Left ventricle myocardium inferior (tissue), 1 donor: ENCODE measurements at regions not wholly inside any gene's neighbourhood (a gene's known extent, or its start where the extent isn't known, plus 50 kb on each side); places are given as distances from the start of the nearest gene placed in this dataset.

ENCODE experiments used
- DNase-seq: peaks from one replicate; pipeline ENCODE4 v3.0.0-alpha.2; 2020
- H3K27ac ChIP-seq: fragments of 200-600 bp; replicated peaks from 2 replicates; pipeline ENCODE4 v1.8.0; 2021
- H3K27me3 ChIP-seq: fragments of 200-600 bp; 2 replicates; pipeline ENCODE4 v1.8.0; 2021; ENCODE audit warnings: low read depth
- H3K36me3 ChIP-seq: fragments of 200-600 bp; 2 replicates; pipeline ENCODE4 v1.8.0; 2021
- H3K4me1 ChIP-seq: fragments of 200-600 bp; 2 replicates; pipeline ENCODE4 v1.8.0; 2021
- H3K4me3 ChIP-seq: fragments of 200-600 bp; 2 replicates; pipeline ENCODE4 v1.8.0; 2021; ENCODE audit warnings: mild to moderate bottlenecking, moderate library complexity
- H3K9me3 ChIP-seq: fragments of 200-600 bp; replicated peaks from 2 replicates; pipeline ENCODE4 v1.8.0; 2021
- intact Hi-C: fragments of 100-400 bp; cut with micrococcal nuclease; formaldehyde crosslinking; loops from one replicate; pipeline ENCODE4 v1.11.0; 2022
- TF ChIP-seq, protein P1 (sequence below): fragments of 200-600 bp; IDR thresholded peaks from 2 replicates; pipeline ENCODE4 v1.8.0; 2021; ENCODE audit warnings: antibody characterized with exemption, mild to moderate bottlenecking, borderline replicate concordance
- donor health status: DM: no; HTN: yes; CAD: no; lungs with severe emphysema.

DNA sequence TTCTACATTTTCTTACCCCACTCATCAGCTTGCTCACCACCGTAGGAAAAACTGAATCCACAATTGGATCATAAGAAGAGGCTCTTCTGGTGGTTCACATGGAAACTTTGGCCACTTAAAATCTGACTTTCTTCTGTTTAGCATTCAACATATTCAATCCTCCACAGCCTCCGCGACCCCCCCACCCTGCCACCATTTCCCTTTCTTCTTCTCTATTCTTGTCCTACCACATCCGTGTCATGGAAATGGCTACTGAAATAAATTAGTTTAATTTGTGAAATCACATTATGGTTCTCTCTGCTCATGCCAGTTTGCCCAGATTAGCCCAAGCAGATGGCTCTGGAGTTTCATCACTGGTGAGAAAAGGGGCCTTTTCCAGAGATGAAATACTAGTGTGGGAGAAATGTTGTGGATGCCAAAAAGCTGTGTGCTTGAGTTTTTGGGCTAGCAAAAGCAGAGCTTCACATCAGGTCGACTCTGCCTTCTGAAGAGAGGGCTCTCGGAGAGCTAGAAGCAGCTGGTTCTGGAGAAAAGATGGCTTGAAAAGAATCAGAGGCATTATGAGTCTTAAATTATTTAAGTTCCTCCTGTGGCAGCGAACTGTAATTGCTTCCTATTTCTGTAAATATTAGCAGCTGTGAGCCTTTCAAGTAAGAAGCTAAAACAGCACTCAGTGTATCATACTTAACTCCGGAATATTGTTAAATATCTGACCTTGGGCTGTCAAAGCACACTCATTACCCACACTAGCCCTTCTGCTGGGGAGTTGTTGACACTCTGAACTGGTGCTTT lies 107.1 kb downstream of the MAT2B start:
- Histone ChIP-seq H3K4me3 (no peak overlapping the region), H3K27me3 (peaks cover 9% of the 10 kb centered on the region), H3K4me1 (no peaks in the 10 kb centered on the region), H3K27ac (no peak overlapping the region), H3K9me3 (no peaks in the 10 kb centered on the region), H3K36me3 (no peaks in the 10 kb centered on the region)
- TF ChIP-seq, protein P1, sequence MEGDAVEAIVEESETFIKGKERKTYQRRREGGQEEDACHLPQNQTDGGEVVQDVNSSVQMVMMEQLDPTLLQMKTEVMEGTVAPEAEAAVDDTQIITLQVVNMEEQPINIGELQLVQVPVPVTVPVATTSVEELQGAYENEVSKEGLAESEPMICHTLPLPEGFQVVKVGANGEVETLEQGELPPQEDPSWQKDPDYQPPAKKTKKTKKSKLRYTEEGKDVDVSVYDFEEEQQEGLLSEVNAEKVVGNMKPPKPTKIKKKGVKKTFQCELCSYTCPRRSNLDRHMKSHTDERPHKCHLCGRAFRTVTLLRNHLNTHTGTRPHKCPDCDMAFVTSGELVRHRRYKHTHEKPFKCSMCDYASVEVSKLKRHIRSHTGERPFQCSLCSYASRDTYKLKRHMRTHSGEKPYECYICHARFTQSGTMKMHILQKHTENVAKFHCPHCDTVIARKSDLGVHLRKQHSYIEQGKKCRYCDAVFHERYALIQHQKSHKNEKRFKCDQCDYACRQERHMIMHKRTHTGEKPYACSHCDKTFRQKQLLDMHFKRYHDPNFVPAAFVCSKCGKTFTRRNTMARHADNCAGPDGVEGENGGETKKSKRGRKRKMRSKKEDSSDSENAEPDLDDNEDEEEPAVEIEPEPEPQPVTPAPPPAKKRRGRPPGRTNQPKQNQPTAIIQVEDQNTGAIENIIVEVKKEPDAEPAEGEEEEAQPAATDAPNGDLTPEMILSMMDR = no peak
- intact Hi-C loops = no loop called here
- DNase-seq = no peak

DNA sequence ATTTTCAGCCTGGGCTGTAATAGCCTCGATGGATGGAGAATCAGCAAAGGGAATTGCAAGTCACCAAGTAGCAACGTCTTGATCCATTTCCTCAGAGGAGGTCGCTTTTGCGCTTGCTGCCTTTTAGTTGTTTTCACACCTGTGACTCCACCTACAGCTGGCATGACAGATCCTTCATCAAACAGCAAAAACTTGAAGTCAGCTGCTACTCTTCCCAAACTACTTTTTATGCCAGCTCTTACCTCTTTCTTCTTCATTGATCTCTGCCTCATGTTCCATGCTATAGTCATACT lies 107.7 kb downstream of the MAT2B start:
- no peaks in the 10 kb centered on the region for H3K36me3 ChIP-seq
- no peaks in the 10 kb centered on the region for H3K4me1 ChIP-seq
- H3K27ac ChIP-seq = no peak overlapping the region
- H3K4me3 ChIP-seq = no peak overlapping the region
- H3K9me3 ChIP-seq = no peaks in the 10 kb centered on the region
- DNase-seq = no peak
- TF ChIP-seq, protein P1 = no peak
- intact Hi-C loops = no loop called here
- H3K27me3 ChIP-seq = peaks cover 9% of the 10 kb centered on the region

DNA sequence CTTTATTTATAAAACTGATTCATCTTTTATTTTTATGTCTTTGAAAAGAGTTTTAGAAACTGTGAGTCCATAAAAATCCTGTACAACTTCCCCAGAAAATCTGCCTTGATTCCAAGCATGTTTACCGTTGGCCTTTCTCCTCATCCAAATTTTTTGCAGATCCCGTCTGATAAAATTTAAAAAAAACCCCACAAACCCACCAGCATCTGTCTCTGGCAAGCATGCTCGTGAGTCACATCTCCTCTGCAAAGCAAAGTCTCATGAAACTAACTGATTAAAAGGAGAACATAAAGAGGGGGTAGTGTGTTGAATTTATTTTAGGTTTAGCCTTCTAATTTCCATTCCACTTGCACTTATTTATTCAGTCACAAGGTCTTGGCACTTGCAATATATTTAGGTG lies 109.4 kb downstream of the MAT2B start:
- Histone ChIP-seq H3K36me3 (no peaks in the 10 kb centered on the region), H3K27ac (no peak overlapping the region), H3K27me3 (peaks cover 9% of the 10 kb centered on the region), H3K4me1 (no peaks in the 10 kb centered on the region), H3K4me3 (no peak overlapping the region), H3K9me3 (no peaks in the 10 kb centered on the region)
- intact Hi-C loops = no loop called here
- TF ChIP-seq, protein P1 = no peak
- DNase-seq = no peak

DNA sequence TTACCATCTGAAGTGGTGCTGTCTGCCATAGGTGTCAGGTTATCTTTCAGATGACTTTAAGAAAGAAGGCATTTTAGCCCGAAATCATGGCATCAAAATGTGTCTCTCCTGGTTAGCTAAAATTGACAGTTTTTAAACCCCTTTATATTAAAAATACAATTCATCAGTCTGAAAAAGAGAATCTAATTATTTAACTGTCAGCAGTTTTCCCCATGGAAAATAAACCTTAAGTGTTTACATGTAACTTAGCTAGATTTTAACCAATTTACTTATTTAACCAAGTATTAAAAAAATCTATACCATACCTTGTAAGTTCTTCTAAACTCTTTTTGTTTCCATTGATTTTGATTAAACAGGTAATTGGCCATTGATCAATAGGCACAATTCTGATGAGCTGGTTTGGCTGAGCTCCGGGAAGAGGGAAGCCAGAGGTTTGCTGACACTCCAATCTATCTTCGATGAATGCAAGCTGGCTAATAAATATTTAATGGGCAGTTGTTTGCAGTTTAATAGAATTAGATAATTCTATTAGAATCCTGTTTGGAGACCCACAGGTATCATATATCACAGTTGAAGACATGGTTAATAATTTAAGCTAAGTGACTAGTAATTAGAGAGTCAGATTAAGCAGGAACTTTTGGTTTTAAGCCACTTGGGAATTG lies 114.0 kb downstream of the MAT2B start:
- H3K27me3 ChIP-seq = no peaks in the 10 kb centered on the region
- intact Hi-C loops = no loop called here
- H3K9me3 ChIP-seq = no peaks in the 10 kb centered on the region
- no peak overlapping the region for H3K27ac ChIP-seq
- TF ChIP-seq, protein P1 = no peak
- H3K4me3 ChIP-seq = no peak overlapping the region
- no peak for DNase-seq
- H3K36me3 ChIP-seq = no peaks in the 10 kb centered on the region
- H3K4me1 ChIP-seq = no peaks in the 10 kb centered on the region

DNA sequence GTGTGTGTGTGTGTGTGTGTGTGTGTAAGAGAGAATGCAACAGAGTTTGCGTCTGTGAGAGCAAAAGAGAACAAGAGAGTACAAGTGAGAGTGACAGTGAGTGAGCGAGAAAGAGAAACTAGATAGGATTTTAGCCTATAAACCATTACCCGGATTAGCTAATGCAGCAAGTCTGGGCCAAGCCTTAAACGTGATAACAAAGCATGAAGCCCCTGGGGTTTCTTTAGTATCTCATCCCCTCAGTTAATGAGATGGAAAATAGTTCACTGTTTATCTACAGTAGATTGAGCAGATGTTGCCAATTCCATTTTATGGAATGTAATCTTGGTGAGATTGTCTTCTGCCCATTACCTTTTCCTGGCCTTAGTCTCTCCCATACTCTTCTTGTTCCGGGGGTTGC lies 114.5 kb downstream of the MAT2B start:
- intact Hi-C loops = no loop called here
- Histone ChIP-seq H3K4me1 (no peaks in the 10 kb centered on the region), H3K4me3 (no peak overlapping the region), H3K9me3 (no peaks in the 10 kb centered on the region), H3K36me3 (no peaks in the 10 kb centered on the region), H3K27me3 (no peaks in the 10 kb centered on the region), H3K27ac (no peak overlapping the region)
- no peak for DNase-seq
- TF ChIP-seq, protein P1 = no peak
